ENCODE measurements at regions not wholly inside any gene's neighbourhood (a gene's known extent, or its start where the extent isn't known, plus 50 kb on each side); places are given as distances from the start of the nearest gene placed in this dataset.
"Not testable (repeated sequence)": the region's sequence is repeated elsewhere in the genome, so short reads cannot be mapped to it uniquely, and the experiment has no call there.

DNA sequence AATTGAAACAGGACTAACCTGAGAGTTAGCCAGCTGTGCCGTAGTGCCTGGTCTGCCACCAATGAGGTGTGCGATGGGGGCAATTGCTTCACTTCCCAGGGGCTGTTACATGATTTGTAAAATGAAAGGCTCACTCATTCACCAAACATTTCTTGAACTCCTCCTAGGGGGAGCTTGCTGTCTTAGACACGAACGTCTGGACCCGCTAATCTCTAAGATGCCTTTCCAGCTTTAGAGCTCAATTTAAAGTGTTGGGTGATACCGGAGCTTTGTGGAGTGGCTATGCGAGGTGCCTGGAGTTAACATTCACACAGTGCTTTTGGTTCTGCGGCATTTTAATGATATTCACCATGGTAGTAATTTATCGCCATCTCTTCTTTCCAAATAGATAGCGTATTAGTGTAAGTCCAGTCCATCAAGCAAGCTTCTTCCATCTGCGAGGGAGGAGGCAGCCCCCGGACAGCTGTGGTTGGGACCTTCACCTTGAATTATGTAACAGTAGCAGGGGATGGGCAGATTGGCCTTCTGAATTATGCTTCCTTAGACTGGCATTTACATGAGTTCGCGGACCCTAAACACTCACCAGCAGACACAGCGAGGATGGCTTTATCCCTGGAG lies 179.9 kb downstream of the ADSS2 start:
- FAIRE-seq = no peak

DNA sequence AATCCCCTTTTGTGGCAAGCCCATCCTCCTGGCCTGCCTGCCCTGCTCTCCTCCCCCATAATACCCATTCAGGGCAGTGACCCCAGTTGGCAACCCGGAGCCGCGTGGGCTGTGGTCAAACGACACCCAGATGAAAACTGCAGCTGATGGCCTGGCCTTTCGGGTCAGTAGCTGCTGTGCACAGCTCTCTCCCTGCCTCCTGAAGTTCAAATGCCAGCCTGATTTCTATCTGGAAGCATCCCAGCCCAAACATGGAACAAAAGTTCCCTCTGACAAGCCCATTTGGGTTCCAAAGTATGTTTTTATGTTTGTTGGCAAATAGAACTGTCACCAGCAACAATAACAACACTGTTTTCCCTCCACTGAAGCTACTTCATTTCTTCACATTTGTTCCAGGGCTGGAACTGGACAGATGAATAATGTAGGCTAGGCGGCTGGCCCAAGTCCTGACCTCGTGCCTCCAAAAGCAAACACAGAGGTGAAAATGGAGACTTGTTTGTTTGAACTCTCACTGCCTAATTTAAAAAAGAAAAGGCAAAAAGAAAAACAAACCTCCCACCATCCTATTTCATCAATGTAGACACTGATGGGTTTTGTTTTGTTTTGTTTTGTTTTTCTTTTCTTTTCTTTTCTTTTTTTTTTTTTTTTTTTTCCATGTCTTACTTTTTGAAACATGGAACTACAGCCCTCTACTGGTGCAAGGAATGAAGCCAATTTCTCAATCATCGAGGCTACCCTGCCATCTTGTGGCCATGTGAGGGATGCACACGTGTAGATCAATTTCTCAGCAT lies 179.0 kb downstream of the ADSS2 start:
- FAIRE-seq = peak; percentile 86

DNA sequence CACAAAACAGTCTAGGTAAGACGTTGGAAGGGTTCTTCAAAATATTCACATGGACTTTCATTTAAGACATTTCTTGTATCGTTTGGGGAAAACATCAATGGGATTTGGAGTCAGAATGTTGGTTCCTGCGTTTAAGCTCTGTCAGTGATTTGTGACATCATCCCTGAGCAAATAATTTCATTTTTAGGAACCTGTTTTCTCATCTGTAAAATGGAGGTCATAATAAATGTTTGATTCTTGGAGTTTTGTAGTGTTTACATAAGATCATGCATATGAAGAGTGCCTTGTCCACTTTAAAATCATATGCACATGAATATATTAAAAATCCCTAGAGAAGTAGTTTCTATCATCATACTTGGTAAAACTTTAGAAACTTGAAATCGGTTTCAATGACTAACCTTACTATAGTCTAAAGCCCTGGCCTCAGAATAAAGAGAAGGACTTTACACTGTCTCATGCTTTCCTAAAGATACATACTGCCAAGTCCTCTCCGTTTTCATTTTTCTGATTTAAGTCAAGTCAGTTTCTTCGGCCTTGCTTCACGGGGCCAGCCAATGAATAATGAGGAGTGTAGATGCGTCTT lies 178.4 kb downstream of the ADSS2 start:
- no peak for FAIRE-seq

DNA sequence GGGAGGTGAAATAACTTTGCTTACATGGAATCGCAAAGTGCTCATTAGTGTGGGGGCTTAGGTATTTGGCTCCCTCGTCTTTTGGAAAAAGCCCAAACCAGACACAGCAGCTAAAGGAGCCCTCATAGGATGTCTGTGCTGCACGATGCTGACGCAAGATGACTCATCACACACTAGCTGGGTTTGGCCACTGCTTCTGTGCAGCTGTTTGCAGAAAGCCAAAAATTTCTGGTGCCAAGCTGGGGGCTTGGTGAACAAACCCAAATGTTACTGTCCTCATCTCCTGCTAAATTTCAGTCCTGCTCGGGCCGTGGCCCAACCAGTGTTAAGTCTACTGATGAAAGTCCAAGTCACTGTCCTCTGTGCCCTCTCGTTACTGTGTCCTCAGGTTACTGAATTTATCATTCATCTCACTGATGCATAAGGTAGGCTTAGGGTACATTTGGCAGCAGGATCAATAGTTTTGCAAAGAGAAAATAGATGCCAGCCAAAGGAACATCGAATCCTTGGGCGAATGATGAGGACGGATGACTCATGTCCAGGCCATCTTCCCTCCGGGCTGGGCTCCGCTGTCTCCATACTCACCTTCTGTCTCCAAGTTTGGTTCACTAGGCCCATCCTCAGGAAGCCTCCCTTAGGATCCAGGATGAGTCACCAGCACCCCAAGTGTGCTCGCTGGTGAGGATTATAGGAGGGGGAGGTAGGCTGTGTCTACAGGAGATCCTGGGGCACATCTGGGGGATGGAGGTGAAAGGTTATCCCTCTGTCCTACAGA lies 177.7 kb downstream of the ADSS2 start:
- no peak for FAIRE-seq

DNA sequence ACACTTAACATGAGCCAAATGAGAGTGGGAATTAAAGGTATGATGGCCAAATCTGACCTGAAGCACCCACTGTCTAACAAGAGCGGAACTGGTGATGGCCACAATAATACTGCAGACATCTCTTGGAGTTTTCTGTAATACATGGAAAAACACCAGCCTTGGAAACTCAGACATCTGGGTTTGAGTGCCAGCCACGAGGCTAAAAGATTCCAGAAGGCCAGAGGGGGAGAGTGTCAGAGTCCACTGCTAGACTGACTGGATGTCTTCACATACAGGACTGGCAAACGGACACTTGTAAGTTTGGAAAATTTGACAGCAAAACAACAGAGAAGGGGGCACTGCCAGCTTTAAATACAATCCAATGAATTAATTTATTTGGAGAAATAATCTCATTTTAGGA lies 175.1 kb downstream of the ADSS2 start:
- FAIRE-seq = no peak

DNA sequence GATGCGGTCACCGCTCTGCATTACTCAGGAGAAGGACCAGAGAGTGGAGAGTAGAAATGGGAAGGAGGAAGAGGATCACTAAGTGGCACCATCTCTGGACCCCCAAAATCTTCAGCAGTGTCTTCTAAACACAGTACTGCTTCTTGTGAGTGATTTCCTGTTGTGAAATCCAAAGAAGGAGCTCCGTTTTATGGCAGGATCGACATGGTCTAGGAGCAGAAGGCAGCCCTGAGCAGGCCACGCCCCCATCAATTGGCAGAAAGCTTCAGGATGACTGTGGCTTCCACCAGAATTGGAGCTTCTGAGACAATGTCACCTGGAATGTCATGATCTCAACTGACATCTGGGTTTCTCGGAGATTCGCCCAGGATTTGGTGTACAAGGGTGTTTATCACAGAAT lies 171.5 kb downstream of the ADSS2 start:
- FAIRE-seq = no peak

DNA sequence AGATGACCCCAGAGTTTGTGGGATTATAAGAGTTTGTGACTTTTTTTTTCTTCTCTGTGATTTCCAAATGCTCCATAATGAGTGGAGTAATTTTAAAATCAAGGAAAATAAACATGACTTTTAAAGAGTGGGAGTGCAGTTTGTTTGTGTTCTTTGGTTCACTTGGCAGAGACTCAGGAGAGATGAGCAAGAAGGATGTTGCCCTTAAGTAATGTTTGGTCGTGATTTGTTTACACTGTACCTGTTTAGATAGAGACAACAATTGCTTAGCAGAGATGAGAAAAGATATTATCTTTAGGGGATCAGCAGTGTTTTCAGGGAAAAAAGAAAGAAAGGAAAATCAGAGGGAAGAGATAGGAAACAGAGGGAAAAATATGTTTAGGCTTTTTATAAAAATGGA lies 170.8 kb downstream of the ADSS2 start:
- no peak for FAIRE-seq

DNA sequence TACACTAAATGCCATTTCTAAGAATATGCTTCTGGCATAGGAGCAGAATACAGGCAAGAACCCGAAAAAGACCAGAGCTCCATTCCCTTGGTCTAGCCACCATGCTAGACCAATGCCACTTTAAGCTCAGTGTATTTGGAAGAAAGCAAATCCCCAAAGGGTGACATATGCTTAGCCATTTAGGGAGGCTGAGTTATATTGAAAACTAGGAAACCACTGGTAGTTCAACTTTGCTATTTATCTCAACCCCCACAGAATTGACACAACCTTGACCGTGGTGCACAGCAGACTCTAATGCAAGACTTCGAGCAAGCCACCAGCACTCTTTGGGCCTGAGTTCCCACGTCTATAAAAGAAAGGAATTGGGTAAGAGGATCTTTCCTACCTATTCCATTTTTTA lies 167.9 kb downstream of the ADSS2 start:
- no peak for FAIRE-seq

DNA sequence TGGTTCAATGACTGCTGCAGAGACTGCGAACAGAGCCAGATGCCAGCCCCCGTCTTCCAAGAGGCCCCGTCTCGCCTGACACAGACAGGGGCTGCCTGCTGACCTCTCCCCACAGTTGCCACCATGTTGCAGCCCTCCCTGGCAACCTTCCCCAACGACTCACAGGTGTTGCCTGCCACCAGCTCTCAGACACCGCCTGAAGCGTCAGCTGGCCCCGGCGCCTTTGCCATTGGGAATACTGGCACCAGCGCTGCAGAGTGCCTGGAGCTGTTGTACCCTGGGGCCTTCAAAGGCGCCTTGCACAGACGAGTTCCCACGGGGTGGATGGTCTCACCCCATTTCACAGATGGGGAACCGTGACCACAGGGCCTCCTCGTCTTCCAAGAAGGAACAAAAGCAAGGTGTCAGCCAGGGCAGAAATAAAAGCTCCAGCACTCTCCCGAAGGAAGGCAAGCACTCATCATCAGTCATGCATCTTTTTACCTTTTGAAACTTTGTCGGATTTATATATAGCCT lies 167.0 kb downstream of the ADSS2 start:
- no peak for FAIRE-seq

DNA sequence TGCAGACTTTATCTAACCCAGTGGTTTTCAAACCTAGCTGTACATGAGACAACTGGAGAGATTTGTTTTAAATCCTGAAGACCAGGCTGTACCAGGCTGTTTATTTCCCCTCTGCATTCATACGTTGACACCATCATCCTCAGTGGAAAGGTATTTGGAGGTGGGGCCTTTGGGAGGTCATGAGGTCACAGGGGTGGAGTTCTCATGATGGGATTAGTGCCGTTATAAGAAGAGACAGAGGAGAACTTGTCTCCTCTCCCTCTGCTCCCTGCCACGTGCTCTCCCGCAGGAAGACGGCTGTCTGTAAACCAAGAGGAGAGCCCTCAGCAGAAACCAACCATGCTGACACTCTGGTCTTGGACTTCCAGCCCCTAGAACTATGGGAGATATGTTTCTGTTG lies 165.4 kb downstream of the ADSS2 start:
- FAIRE-seq = no peak

DNA sequence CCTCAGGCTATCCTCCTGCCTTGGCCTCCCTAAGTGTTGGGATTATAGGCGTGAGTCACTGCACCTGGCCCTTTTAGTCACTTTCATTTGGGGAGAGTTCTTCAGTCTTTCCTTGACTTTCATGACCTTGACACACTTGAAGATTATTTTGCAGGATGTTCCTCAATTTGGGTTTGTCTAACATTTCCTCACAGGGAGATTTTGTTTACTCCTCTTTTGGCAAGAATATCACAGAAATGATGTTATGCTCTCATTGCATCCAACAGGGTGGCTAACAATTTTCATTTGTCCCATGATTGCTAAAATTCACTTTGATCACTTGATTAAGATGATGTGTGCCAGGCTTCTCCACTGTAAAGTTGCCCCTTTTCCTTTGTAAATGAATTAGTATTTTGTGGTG lies 164.0 kb downstream of the ADSS2 start:
- no peak for FAIRE-seq

DNA sequence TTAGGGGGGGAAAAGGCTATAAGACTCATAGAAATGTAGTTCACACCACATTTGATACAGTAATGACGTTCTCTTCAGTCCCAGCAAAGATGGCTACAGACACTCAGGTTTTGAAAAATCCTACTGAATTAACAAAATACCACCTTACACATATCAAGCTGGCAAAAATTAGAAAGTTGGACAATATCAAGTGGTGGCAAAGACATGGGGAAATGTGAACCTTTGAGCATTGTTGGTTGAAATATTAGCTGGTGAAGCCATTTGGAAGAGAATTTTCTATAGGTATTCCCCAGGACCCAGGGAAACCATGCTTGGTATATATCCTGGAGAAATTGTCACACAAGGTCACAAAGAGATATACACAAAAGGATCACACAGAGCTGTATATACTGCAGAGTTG lies 163.0 kb downstream of the ADSS2 start:
- FAIRE-seq = no peak

DNA sequence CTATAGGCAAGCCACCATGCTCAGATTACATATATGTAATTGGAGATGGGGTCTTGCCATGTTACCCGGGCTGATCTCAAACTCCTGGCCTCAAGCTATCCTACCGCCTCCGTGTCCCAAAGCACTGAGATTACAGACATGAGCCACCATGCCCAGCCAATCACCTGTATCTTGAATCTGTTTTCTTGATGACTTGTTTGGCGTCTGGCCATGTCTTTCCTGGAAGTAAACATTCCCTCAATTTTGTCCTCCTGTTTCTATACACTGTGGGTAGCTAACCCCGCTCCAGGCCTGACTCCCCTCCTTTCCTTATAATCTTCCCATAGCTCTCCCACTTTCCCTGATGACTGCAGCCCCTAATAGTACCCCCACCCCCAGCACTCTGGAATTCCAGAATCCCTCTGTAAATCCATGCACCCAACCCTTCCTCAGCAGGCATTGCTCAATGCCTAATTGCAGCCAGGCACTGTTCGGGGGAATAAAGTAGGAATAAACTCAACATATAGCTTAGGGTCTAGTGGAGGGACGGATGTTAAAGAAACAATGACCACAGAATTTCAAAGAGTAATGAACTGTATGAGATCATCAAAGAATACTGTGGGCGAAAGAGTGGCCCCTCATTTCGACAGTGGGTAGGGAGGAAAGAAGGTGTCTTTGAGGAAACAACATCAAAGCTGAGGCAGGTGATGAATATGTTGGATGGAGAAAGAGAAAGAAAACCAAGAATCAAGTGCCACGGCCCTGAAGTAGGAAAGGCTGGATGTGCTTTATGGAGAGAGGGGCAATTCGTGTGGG lies 161.5 kb downstream of the ADSS2 start:
- FAIRE-seq = no peak

DNA sequence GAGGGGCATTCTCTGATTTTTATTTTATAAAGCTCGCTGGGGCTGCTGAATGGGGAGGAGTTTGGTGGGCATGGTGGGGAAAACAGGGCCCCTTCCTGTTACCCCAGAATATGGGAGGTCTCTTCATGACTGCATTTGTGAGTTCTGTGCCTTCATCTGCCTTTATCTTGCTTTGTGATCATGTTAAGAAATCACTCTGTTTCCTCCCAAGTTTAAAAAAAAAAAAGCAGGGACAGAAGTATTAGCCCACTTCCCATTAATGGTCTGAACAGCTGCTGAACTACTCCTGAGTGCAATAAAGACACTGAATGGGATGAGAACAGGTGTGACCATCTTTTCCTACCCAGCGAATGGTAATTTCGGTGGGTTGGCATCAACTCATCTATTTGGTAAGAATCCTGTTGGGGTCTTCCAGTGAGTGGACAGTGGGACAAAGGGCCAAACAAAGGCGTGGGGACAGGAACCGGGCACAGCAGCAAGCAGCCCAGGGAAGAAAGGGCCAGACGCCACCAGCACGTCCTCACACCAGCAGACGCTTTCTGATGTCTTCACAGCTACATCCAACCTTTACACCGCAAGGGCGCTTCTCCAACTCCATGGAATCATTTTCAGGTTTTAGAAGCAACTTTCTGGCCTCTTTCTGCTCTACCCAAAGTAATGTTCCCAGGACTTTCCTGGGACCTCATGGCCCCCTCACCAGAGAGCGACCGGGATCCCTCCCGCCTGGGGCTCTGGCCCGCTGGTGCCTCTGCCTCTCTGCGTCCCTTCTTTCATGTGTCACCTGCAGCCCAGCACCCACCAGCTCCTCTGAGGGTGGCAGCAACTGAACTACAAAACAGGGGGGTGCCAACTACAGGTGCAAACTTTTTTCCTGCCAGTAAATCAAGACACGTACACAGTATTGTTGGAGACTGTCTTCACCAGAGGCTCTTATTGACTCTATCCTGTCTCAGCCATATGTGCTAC lies 160.2 kb downstream of the ADSS2 start:
- no peak for FAIRE-seq

DNA sequence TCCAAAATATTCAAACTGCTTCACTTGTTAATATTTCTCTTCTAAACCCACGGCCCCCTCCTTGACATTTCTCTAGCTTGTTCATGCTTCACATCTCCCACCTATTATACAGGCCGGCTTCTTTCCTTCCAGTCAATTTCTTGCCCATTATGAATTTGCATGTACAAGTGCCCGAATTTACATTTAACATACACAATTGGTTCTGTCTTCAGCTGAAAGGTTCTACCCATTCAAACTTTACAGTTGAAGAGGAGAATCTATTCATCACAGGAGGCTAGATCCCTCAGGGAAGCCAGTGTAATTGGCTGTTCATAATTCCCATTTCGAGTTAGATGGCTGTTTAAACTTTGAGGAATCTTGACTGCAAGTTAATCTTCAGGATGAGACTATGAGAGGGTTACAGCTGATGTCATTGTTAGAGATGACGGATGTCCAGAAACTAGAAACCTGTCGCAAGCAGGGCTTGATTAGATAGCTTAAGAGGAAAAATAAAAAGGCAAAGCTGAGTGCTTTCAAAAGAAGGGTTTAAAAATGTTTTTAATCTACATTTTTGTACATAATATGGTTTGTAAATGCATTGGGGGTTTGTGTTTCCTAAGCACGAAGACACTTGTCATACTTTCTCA lies 157.0 kb downstream of the ADSS2 start:
- FAIRE-seq = no peak

DNA sequence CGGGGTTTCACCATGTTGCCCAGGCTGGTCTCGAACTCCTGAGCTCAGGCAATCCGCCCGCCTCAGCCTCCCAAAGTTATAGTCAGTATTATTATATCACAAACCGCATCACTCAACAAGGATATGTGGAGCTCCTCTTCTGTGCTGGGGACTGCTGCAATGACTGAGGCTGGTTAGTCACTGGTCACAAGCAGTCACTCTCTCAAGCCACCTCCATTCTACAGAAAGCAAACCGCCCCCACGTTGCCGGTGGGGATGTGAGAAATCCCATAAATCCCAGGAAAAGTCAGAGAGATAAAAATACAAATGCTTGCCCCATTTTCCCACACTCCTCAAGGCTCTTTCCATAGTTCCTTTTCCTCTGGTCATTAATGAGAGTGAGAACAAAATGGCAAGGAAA lies 155.7 kb downstream of the ADSS2 start:
- FAIRE-seq = no peak

DNA sequence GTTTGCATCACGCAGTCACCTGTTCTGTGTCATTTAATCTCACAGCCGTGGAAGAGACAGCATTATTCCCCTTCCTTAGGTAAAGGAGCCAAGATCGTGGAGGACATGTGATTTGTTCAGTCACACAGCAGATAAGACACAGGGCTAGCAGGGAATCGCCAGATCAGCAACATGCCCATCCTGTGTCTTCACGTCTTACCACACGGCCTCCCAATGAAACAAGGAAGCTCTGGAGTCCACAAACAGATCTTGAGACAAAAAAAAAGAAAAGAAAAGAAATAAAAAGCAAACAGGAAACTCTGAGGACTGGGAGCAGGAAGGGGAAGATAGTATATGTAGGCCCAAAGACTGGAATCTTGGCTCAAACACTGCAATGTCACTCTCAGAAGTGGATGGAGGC lies 155.3 kb downstream of the ADSS2 start:
- no peak for FAIRE-seq

DNA sequence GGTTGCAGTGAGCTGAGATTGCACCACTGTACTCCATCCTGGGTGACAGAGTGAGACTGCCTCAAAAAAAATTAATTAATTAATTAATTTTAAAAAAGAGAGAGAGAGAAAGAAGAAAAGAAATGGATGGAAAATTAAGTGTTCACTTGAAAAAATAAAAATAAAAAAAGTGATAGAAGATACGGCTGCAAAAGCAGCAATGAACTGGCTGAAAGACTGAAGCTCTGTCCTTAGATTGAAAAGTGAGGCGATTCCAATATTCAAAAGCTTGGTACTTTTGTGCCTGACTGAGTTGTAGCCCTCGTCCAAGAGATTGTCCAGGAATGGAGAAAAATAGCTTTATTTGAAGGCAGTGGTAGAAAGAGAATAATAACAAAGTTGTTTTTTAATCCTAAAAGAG lies 154.6 kb downstream of the ADSS2 start:
- FAIRE-seq = no peak

DNA sequence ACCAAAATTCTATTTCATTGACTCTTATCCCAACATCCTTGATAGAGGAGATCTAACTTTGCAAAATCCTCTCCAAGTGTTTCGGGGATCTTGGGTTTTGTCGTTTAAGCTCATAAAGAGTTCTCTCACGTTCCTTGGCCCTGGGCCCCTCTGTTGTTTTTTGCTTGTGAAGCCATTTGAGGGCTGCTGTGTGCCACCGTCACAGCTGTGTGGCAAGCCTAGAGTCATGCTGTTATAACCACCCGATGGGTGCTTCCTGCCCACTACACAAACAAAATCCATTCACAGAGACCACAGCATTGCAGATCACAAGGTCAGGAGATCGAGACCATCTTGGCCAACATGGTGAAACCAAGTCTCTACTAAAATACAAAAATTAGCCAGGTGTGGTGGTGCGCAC lies 154.1 kb downstream of the ADSS2 start:
- no peak for FAIRE-seq

DNA sequence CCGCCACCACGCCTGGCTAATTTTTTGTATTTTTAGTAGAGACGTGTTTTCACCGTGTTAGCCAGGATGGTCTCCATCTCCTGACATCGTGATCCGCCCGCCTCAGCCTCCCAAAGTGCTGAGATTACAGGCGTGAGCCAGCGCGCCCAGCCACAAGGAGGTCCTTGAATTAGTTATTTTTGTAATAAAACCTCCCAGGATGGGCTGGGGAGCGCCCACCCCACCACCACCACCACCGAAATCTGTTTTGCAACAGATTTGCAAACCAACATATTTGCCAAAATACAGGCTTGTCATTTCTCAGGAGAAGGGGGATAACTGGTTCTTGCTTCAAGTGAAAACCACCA lies 151.7 kb downstream of the ADSS2 start:
- not testable (repeated sequence) for FAIRE-seq

DNA sequence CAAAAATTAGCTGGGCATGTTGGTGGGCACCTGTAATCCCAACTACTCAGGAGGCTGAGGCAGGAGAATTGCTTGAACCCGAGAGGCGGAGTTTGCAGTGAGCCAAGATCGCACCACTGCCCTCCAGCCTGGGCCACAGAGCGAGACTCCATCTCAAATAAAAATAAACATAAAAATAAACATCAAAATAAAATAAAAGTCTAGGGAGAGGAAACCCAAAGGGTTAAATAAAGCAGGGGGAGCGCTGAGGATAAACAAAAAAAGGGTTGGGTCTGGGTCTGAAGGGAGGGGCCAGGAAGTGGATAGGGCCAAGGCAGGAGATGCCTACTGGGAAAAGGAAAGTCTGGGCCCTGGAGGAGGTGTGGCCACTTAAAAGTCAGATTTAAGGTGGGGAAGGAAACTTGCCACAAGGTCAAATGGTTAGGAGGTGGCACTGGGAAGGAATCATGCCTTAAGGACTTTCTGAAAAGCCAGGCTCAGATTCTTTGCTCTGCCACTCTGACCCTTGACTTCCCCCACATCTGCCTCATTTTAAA lies 150.0 kb downstream of the ADSS2 start:
- no peak for FAIRE-seq
